GM18951 (cell line): ENCODE measurements at regions not wholly inside any gene's neighbourhood (a gene's known extent, or its start where the extent isn't known, plus 50 kb on each side); places are given as distances from the start of the nearest gene placed in this dataset.
"Not testable (repeated sequence)": the region's sequence is repeated elsewhere in the genome, so short reads cannot be mapped to it uniquely, and the experiment has no call there.

ENCODE experiments used
- POLR2A ChIP-seq: IDR thresholded peaks from 4 replicates; pipeline ENCODE4 v1.6.1; 2011; ENCODE audit warnings: mild to moderate bottlenecking; ENCODE audit not compliant: insufficient read length, insufficient read depth; ENCODE audit errors: extremely low read depth
- in situ Hi-C: fragments of 300-500 bp; cut with MboI; formaldehyde crosslinking; loops from one replicate; pipeline ENCODE4 v1.12.0; 2022; ENCODE audit warnings: low sequenced_read_pairs, mixed read lengths, inconsistent platforms; ENCODE audit not compliant: unreplicated experiment

- in situ Hi-C loops: no loop called here
- no peak for TF ChIP-seq POLR2A
Measured at GRCh38 chr21:16421007-16421406, 691.2 kb downstream of the USP25 start.

DNA sequence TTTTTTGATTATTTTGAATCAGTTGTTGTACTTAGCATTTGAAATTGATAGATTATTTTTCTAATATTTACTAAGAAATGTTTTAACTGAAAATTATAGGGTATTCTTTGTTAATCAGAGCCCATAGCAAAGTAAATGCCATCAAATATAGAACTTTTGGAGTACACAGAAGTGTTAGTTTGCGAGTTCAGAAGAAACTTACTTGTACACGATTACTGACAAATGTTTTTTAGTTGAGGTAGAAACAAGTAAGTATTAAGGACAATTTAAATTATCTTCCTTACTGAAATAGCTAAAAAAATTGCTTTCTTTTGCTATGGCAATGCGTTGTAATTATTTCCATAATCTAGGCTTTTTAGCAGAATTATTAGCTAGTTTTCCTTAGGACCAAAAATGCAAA lies 692.2 kb downstream of the USP25 start:
- in situ Hi-C loops: no loop called here
- no peak for TF ChIP-seq POLR2A

- in situ Hi-C loops: no loop called here
- no peak for TF ChIP-seq POLR2A
Measured at GRCh38 chr21:16422702-16423101, 692.9 kb downstream of the USP25 start.

GRCh38 chr21:16423921-16424320 lies 694.1 kb downstream of the USP25 start:
- TF ChIP-seq POLR2A: no peak

GRCh38 chr21:16424331-16424751 lies 694.6 kb downstream of the USP25 start:
- in situ Hi-C loops: no loop called here

More at GRCh38 chr21:16423921-16424320, 694.1 kb downstream of the USP25 start:
- in situ Hi-C loops: no loop called here

DNA sequence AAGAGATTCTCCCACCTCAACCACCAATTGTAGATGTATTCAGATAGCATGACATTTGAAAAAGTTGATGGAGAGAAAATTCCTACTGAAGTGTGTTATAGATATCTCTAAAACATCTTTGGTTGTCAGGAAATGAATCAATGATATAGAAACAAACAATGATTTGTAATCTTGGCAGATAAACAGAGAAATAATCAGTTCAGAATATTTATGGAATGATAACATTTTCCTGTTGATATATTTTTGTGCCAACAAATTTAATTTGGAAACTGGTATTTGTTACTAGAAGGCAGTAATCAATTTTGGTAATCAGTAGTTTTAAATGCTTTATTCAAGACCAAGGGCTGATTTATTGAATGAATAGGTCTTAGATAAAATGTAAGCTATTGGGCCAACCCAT lies 695.6 kb downstream of the USP25 start:
- TF ChIP-seq POLR2A: no peak
- in situ Hi-C loops: no loop called here

More at GRCh38 chr21:16424331-16424751, 694.6 kb downstream of the USP25 start:
- TF ChIP-seq POLR2A: no peak

DNA sequence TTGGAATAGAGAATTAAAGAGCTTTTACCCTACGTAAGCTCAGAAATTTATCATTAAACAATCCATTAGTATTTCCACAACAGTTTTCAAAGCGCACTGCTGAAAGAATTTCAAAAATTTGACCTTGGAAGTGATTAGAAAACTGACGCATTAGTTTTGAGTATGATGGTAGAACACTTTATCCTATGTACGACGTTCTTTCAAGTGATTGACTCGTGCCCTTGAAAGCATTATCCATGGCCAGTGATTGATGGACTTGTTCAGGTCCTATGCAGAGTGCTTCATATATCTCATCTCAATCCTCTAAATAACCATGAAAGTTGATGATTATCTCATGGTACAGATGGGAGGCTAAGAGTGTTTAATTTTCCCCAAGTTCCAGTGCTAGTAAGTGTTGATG lies 697.2 kb downstream of the USP25 start:
- TF ChIP-seq POLR2A: no peak
- in situ Hi-C loops: no loop called here

DNA sequence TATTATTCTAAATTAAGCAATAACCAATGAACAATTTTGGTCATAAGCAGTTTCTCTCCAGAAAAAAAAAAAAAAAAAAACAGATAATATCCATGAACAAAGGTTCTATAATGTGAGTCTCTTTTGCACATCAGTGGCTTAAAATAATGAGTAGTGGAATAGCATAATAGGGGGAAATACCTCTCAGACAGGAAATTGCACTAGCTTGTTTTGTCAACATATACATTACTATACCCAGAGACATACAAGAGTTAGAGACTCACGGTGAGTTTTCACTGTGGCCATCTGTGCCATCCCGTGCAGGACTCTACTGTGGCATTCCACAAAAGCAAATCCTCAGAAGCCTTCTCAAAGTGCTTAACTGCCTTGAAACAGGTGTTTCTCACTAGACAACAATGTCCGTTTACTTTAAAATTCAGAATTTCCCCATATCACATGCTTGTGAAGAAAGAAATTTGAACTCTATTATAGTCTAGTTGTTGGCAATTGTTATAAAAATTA lies 697.9 kb downstream of the USP25 start:
- no peak for TF ChIP-seq POLR2A
- in situ Hi-C loops: no loop called here

DNA sequence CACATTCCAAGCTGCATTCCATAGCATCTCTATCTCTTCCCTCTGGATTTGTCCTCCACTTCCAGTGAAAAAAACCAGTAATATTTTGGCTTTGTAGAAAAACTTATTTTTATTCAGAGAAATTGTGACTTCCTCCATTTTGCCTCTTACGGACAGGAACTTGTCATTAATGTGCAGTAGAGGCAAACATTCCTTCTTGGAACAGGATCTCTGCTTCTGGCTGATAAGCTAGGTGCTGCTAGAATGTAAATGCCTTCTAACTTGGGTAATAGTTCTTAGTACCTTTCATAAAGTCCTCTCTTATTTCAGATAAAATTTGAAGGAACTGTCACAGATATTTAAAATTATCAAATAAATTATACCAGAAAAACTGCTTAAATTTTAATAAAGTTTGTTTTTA lies 707.8 kb downstream of the USP25 start:
- in situ Hi-C loops: no loop called here

GRCh38 chr21:16438761-16439160 lies 709.0 kb downstream of the USP25 start:
- TF ChIP-seq POLR2A: no peak
- in situ Hi-C loops: no loop called here

More for the DNA sequence above, 707.8 kb downstream of the USP25 start:
- TF ChIP-seq POLR2A: no peak

DNA sequence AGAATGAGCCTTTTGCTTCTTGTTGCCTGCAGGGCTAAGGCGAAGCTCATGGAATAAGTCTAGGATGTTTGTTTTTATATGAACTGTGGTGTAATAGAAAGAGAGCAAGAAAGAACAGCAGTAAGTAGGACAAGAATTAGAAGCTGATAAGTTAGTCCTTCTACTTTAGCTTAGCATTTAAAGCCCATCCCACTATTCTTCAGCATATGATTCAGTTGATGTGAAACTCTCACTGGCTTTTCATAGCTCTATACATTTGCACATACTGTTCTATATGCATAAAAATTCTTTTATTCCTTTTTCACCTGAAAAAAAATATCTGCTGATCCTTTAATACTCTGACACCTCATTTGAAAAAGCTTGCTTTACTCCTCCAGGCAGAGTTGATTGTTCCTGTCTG lies 712.0 kb downstream of the USP25 start:
- TF ChIP-seq POLR2A: no peak
- in situ Hi-C loops: no loop called here

GRCh38 chr21:16454399-16454798 lies 724.6 kb downstream of the USP25 start:
- in situ Hi-C loops: no loop called here
- TF ChIP-seq POLR2A: no peak

GRCh38 chr21:16455526-16455925 lies 725.7 kb downstream of the USP25 start:
- TF ChIP-seq POLR2A: no peak
- in situ Hi-C loops: no loop called here

- TF ChIP-seq POLR2A: no peak
- in situ Hi-C loops: no loop called here
Measured at GRCh38 chr21:16455978-16456377, 726.2 kb downstream of the USP25 start.

- TF ChIP-seq POLR2A: no peak
- in situ Hi-C loops: no loop called here
Measured at GRCh38 chr21:16457498-16457897, 727.7 kb downstream of the USP25 start.

GRCh38 chr21:16460936-16461335 lies 731.2 kb downstream of the USP25 start:
- in situ Hi-C loops: no loop called here
- no peak for TF ChIP-seq POLR2A

DNA sequence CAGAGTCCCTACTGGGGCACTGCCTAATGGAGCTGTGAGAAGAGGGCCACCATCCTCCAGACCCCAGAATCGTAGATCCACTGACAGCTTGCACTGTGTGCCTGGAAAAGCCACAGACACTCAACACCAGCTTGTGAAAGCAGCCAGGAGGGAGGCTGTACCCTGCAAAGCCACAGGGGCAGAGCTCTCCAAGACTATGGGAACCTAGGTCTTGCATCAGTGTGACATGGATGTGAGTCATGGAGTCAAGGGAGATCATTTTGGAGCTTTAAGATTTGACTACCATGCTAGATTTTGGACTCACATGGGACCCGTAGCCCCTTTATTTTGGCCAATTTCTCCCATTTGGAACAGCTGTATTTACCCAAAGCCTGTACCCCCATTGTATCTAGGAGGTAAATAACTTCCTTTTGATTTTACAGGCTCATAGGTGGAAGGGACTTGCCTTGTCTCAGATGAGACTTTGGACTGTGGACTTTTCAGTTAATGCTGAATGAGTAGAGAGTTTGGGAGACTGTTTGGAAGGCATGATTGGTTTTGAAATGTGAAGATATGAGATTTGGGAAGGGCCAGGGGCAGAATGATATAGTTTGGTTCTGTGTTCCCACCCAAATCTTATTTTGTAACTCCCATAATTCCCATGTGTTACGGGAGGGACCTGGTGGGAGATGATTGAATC lies 734.6 kb downstream of the USP25 start:
- in situ Hi-C loops: not testable (repeated sequence)
